HG03439 (cell line): ENCODE measurements at regions not wholly inside any gene's neighbourhood (a gene's known extent, or its start where the extent isn't known, plus 50 kb on each side); places are given as distances from the start of the nearest gene placed in this dataset.

Source experiments
- ATAC-seq: cut with Tn5 transposase; IDR thresholded peaks from one replicate; pipeline ENCODE4 v1.9.1; 2021; ENCODE audit warnings: mild to moderate bottlenecking, moderate library complexity; ENCODE audit not compliant: unreplicated experiment

DNA sequence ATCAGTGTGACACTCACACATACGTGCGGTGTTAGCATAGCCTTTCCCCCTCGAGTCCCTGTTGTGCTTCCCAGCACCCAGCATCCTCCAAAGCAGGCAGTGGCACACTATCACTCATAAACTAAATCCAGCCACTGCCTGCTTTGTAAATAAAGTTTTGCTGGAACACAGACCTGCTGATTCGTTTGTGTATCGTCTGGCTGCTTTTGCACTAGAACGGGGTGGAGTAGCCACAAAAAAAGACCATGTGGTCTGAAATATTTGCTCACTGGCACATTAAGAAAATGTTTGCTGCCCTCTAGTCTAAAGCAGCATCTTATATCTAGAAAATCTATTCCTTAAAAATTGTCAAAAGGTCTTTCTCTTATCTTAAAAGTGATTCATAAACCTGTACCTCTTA, 341.2 kb upstream of the ZFHX3 start:
- no peak for ATAC-seq

DNA sequence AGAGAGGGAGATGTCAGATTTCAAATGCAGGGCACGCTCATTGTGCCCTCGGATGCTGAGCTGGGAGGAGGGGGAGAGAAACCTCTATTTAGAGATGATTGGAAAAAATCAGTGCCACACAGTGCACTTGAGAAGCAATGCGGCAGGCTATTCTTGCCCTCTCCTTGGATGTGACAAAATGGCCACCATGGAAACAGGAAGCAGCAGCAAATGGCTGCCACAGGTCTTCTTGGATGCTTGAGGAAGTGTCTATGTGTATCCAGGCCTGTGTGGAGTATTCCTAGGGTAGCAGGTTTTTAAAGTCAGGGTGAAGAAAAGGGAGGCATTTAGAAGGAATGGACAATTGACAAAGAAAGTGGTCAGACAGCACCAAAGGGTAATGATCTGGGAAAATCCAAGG, 340.1 kb upstream of the ZFHX3 start:
- no peak for ATAC-seq

DNA sequence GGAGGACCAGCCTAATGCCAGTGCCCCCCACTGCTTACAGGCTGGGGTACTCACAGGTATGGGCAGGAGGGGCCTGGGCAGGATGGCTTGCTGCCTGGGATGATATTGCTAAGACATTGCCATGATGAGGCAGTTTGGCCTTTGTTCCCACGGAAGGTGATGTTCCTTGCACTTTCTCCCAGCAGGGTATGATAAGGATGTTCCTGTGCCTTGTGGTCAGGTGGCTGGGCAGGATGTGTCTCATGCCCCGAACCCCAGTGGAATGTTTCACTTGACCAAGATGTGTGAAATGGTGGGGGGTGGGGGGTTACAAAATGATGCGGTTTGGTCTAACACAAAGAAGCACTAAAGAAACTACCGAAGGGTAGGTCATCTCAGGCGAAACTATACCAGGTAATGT, 337.8 kb upstream of the ZFHX3 start:
- ATAC-seq: no peak

DNA sequence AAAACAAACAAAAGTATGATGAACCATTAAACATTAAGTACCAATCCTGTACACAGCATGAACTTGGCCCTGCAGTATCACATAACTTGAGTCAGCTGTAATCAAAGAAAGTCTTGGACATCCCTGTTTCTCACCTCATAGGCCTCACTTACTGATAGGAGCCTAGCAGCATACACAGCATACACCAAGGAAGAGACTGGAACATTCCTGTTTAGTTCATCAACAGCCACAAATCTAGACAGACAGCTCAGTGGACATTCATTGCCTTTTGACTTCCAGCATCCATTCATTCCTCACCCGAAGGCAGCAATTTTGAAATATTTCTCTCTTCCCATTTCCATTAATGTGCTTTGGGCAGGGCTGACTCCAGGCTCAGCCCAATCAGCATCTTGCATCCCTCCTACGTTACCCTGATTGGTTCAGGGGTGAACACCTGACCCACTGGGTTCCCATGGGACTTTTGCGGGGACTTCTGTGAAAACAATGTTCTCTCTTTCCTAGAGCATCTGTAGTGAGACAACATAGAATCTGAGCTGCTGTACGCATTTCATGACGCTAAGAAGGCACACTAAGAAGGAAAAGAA, 336.7 kb upstream of the ZFHX3 start:
- no peak for ATAC-seq

DNA sequence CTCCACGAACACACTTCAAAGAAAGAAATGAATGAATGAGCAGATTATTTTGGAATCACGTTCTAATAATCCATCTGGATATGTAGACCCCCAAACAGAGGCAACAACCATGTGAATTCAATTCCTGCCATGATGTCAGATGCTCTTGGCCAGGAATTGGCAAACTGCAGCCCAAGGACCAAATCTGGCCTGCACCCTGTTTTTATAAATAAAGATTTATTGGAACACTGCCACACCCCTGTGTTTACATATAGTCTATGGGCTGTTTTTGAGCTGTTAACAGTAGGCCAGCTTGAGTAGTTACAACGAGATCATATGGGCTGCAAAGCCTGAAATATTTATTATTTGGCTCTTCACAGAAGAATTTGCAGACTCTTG, 336.0 kb upstream of the ZFHX3 start:
- no peak for ATAC-seq

DNA sequence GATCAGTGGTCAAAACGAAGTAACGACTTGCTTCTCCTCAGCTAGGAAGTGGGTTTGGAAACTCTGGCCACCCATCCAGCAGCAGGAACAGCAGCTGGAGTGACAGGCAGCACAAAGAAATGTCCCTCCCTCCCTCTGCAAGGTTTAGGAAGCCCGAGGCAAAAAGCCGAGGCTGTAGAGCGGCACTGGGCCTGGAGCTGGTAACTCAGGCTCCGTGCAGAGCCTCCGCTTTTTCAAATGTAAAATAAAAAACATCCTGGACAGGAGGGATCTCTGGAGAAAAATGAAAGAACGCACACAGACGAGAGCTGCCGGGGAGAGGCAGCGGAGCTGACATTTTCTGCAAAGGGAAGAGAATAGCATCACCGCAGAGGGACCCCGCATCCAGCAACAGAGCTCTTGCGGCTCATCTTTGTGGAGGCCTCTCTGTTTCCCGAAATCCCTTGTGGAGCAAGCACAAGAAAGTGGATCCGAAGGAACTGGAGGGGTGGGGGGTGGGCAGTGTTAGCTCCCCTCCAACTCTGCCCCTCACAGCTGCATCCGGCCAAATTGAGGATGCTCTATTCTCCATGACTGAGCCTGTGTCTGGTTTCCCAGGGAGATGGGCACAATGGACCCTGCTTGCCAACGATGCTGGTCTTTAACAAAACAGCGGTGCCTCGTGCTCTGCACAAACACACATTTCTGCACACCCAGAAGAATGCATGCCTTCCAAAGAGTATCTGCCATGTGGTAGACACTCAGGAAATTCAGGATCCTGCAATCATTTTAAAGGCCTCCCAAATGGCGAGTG, 335.5 kb upstream of the ZFHX3 start:
- ATAC-seq: no peak

DNA sequence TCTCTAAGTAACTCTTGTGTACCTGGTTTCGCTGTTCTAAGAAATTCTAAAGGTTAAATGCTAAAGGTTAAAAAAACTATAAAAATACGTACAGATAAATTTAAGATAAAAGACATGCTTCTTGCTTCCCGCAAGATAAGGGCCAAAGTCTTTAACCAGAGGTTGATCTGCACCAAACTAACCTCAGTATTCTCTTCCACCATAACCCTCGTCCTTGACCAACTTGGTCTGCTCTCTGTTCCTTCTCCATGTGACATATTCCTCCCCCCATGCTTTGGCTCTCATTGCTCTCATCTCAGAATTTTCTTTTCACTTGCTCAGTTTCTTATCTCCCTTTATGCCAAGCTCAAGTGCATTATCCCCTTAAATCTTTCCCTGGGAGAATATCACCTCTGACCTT, 330.5 kb upstream of the ZFHX3 start:
- no peak for ATAC-seq

DNA sequence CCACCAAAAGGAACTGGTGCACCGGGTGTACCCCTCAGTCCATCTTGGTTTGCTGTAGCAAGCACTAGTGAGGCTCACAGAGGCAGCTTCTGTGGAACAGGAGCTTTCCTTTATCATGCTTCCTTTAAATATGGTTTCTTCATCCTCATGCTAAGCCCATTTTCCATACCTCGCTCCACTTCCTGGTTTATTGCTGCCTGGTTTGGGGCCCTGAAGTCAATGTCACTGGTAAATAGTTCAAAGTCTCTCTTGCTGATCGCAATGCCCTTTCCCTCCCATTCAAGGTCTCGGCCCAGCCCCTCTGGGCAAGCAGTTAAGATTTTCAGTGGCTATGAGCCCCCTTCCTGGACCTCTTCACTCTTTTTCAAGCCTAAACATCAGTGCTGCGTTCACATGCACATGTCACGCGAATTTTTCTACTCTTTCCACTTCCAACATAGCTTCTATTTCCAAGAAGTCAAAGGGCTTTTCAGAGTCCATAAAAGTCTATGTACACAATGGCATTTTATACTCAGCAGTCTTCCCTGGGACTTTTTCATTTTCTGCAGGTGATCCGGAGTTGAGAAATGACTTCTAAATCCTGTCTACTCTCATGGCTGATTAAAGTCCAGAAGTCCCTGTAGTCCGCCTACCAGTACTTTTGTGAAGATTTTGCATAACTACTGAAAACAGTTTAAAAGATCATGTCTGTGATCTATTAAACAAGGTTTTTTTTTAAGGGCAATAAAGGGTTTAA, 323.8 kb upstream of the ZFHX3 start:
- no peak for ATAC-seq

DNA sequence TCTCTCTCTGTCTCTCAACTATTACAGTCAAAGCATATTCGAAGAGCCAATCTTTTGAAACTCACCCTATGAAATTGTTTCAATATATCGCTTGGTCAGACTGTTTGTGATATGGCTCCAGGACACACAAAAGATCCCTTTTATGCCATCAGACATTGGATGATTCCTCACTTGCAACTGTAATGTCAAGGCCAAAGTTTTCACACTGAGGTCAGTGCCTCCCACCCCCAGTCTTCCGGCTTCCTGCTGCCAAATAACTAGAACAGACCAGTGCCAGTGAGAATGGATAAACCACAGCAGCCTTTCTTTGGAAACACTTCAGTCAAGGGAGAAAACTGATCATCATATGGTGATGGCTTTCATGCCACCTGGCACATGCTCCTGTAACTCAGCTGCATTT, 321.9 kb upstream of the ZFHX3 start:
- no peak for ATAC-seq

DNA sequence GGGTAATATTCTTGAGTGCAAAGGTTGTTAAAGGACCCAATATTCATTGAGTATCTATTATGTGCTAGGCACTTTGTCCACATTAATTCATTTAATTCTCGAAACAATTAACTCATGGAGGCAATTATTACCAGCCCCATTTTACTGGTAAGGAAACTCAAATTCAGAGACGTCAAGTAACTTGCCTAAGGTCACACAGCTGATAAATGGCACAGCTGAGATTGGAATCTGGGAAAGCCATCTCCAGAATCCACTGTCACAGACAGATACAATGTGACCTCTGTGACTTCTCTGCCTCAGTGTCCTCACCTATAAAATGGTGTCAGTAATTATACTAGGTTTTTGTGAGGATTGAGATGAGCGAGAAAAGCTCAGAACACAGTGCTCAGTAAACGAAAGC, 320.8 kb upstream of the ZFHX3 start:
- no peak for ATAC-seq

DNA sequence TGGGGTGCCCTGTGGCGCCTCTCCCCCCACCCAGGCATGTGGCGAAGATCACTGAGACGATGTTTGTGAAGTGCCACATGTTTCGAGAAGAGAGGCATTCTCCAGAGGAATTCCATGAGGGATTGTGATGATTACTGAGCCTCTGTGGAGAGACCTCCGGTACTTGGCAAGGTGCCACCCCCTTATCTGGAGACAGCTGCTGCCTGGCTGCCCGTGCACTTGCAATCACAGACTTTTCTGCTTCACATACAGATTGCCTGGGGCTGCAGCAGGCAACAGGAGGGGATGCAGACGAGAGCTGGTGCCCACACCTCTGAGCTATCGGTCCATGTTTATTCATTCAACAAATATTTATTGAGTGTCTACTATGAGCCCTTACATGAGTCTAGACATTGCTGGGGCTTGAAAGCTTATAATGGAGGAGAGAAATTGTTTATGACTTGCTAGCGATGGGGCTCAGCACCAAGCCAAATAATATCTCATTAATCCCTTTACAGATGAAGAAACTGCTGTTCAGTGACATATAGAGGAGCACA, 317.2 kb upstream of the ZFHX3 start:
- ATAC-seq: no peak

DNA sequence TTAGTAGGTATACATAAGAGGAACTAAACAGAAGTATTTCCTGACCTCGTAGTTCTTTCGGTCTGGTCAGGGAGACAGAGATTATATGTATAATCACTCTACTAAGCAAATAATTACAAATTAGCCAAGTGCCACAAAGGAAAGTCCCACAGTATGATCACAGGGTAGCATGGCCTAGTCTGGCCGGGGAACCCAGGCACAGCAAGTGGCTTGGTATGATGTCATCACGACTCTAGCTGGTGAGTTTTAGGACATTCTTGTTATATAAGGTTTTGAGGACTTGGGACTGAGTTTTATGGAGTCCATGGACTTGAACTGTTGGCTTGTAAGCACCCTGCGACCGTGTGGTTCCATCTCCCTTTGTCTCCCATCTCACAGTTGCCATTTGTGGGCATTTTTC, 316.5 kb upstream of the ZFHX3 start:
- ATAC-seq: no peak

DNA sequence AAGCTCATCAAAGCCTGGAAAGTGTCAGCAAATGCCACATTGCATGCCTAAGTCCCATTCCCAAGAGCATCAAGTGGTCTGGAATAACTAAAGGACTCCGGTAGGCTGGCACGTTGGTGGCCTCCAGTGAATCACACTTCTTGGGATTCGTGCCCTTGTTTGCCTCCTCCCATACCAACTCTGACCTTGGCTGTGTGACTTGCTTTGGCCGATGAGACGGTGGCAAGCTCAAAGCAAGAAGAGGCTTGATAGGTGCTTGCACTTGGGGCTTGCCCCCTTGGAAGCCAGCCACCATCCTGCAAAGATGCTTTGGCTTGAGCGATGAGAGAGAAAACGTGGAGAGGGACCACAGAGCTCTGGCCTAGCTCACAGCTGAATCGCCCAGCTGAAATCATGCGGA, 313.1 kb upstream of the ZFHX3 start:
- ATAC-seq: no peak

DNA sequence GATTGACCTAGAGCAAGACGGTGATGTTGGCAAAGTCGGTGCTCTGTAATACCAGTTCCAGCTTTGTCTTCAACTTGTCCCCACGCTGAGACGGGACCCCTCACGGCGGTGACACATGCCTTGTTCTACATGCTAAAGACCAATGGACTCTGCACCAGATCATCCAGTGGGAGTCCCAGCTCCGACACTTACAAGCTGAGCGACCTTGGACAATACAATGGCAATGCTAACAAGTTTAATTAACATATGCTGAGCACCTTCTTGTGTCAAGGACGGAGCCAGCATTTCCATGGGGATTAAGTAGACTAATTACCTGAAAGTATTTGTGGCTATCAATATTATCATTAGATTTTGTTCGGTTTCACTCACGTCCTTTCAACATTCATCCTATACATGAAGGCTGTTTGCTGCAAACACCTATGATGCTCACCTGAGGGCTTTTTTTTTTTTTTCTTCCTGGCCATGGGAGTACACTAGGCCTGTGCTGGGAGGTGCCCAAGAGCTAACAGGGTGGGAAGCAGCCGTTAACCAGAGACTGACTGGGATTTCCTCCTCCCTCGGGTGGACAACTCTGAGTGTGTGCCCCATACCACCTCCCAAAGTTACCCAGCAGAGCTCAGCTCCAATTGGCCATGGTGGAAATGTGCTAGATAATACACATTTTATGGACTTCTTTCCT, 308.6 kb upstream of the ZFHX3 start:
- ATAC-seq: no peak

DNA sequence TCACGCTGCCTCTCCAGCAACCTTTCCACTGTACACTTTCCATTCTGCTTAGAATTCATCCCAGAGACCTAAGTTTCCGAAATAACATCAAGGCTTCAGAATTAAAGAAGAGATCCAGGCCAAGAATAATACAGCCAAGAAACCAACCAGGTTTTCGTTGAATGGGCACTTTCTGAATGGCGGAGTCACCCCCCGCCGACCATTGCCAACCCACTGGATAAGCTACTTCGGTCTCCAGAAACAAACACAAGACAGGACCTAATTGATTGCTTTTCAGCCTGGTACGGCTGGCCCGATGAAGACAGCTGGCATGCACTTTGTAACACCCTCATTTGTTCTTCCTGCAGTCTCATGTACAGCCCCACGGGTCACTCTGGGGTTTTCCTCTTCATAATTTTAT, 308.1 kb upstream of the ZFHX3 start:
- no peak for ATAC-seq

DNA sequence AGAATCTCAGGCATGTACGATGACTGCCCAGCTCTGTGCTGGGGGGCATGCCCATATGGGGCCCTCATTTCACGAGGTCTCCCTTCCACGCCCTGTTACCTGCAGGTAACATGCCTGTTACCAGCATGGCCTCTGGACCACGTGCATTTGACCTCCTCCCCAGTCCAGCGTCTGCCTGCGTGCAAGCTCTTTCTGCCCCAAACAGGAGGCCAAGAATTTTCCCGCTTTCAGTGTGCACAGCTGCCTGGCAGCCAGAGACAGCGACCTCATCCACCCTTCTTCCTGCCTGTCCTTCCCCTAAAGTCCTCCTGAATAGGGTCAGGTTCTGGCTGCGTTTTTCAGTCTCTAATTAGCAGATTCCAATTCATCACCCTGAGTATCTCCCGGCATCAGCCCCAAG, 306.5 kb upstream of the ZFHX3 start:
- ATAC-seq: no peak

DNA sequence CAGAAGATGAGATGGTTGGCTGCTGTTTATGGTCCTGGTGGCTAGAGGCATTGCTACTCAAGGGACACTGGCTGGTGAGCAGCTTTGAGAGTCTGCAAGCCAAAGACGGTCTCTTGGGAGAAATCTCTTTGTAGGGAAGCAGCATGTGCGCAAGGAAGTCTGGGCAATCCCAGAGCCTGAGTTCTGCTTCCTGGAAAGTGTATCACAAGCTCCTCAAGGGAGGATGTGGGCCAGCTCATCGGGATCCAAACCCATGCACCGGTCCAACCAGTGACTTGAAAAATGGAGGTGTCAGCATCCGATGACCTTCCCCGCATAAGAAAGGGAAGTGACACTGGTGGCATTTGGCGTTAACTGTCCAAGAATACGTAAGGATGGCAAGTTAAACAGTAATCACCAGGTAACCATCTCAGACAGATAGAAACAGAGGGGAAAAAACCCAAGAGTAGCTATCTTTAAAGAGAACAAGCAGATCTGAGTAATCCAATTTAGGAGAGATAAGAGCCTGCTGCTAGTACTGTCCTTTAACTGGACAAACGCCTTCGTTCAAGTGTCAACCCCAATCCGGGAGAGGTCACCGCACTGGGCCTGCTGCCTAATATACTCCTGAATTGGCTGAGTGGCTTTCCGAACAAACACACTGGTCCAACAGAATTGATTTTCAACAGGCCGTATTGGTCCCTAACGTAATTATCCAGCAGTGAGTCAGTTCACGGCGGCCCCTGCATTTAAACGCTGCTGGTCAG, 303.0 kb upstream of the ZFHX3 start:
- ATAC-seq: no peak

DNA sequence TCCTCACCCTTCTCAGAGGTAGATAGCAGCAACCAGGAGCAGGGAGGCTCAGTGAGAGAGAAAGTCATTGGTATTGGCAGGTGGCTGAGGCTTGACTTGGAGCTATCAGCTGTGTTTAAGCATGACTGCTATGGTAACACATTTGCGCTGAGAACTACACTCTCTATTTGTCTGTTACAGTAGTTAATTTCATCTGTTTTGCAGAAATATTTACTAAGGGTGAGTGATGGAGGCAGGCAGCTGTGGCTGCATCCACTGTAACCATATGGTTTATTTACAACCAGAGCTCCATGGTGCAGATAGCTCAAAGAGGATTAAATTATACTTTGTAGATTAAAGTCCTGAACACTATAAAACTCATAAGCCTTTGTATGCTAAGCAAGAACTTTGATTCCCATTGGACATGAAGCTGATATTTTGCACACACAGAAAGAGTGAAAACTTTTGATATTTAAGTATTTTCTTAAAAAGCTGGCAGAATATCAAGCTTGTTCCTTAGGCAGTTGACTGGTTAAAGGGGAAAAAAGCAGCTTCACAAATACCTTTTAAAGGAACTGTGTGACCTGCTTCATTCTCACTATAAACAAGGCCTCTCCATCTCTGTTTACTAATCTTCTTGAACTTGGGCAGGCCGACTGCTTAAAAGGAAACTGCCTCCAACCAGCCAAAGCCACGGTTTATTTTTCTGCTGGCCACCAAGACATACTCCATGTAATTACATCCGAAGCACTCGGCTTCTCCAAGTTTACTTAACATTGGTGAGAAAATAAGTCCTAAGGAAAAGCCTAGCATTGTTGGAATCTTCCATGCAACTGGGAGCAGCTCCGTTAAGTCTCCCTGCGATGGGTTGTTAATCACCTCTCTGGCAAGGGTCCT, 299.8 kb upstream of the ZFHX3 start:
- no peak for ATAC-seq

DNA sequence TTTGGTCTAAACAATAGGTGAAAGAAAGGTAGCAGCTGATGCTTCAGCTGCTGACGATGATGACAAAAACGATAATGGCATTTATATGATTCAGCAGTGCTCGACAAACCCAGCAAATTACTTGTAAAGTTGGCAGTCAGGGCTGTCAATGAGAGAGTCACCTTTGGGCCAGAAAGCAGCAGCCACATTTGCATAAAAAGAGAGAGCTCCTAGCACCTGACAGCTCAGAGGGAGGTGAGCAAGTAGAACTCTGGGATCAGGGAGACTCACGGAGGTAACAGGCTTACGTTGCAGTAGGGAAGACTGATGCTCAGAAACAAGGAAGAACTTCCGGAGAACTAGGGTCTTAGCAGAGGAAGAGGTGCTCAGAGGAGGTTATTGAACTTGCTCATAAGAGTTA, 291.9 kb upstream of the ZFHX3 start:
- no peak for ATAC-seq
